ENCODE measurements at regions not wholly inside any gene's neighbourhood (a gene's known extent, or its start where the extent isn't known, plus 50 kb on each side); places are given as distances from the start of the nearest gene placed in this dataset.

- no peak overlapping the region for H3K4me3 ChIP-seq (ENCODE audit: control insufficient read depth, low read depth, low read length)
- no peak for DNase-seq (ENCODE audit: low read depth)
- TF ChIP-seq CTCF (conservative IDR thresholded peaks at IDR 0.05; ENCODE audit: control insufficient read depth, insufficient read depth, low read depth, low read length): no peak
Measured at GRCh38 chr3:25259871-25260270, 168.2 kb upstream of the RARB start.

GRCh38 chr3:25262322-25262721 is 165.7 kb upstream of the RARB start:
- TF ChIP-seq CTCF (conservative IDR thresholded peaks at IDR 0.05; ENCODE audit: control insufficient read depth, insufficient read depth, low read depth, low read length): no peak
- DNase-seq (ENCODE audit: low read depth): no peak
- H3K4me3 ChIP-seq (ENCODE audit: control insufficient read depth, low read depth, low read length): no peak overlapping the region

- H3K4me3 ChIP-seq (ENCODE audit: control insufficient read depth, low read depth, low read length): no peak overlapping the region
- no peak for DNase-seq (ENCODE audit: low read depth)
- TF ChIP-seq CTCF (conservative IDR thresholded peaks at IDR 0.05; ENCODE audit: control insufficient read depth, insufficient read depth, low read depth, low read length): no peak
Measured at GRCh38 chr3:25265284-25265683, 162.8 kb upstream of the RARB start.

- DNase-seq (ENCODE audit: low read depth): no peak
- no peak for TF ChIP-seq CTCF (conservative IDR thresholded peaks at IDR 0.05; ENCODE audit: control insufficient read depth, insufficient read depth, low read depth, low read length)
- H3K4me3 ChIP-seq (ENCODE audit: control insufficient read depth, low read depth, low read length): no peak overlapping the region
Measured at GRCh38 chr3:25266677-25267076, 161.4 kb upstream of the RARB start.

GRCh38 chr3:25272090-25272489 is 156.0 kb upstream of the RARB start:
- H3K4me3 ChIP-seq (ENCODE audit: control insufficient read depth, low read depth, low read length): no peak overlapping the region
- no peak for DNase-seq (ENCODE audit: low read depth)
- TF ChIP-seq CTCF (conservative IDR thresholded peaks at IDR 0.05; ENCODE audit: control insufficient read depth, insufficient read depth, low read depth, low read length): no peak

- DNase-seq (ENCODE audit: low read depth): no peak
- no peak overlapping the region for H3K4me3 ChIP-seq (ENCODE audit: control insufficient read depth, low read depth, low read length)
- TF ChIP-seq CTCF (conservative IDR thresholded peaks at IDR 0.05; ENCODE audit: control insufficient read depth, insufficient read depth, low read depth, low read length): no peak
Measured at GRCh38 chr3:25273582-25274171, 154.4 kb upstream of the RARB start.

- DNase-seq (ENCODE audit: low read depth): no peak
- no peak overlapping the region for H3K4me3 ChIP-seq (ENCODE audit: control insufficient read depth, low read depth, low read length)
- TF ChIP-seq CTCF (conservative IDR thresholded peaks at IDR 0.05; ENCODE audit: control insufficient read depth, insufficient read depth, low read depth, low read length): no peak
Measured at GRCh38 chr3:25277503-25277902, 150.6 kb upstream of the RARB start.
